GM12878 (cell line): ENCODE measurements at regions not wholly inside any gene's neighbourhood (a gene's known extent, or its start where the extent isn't known, plus 50 kb on each side); places are given as distances from the start of the nearest gene placed in this dataset.

Source experiments
- FOXK2 ChIP-seq: fragments of 450-650 bp; IDR thresholded peaks from 2 replicates; pipeline ENCODE4 v1.6.1; 2017; ENCODE audit warnings: mild to moderate bottlenecking, moderate library complexity
- IKZF2 ChIP-seq, 2 experiments: fragments of 450-650 bp; IDR thresholded peaks; 2 replicates each; pipeline ENCODE4 v1.6.1; 2017; ENCODE audit warnings: mild to moderate bottlenecking in 2 of 2, moderate library complexity in 2 of 2
- MXI1 ChIP-seq: fragments of 150-350 bp; IDR thresholded peaks from 2 replicates; pipeline ENCODE4 v1.6.1; 2011; ENCODE audit warnings: low read depth, mild to moderate bottlenecking, inconsistent platforms, low read length, improper control_type of control experiment
- PAX5 ChIP-seq: IDR thresholded peaks from 2 replicates; pipeline ENCODE4 v1.6.1; 2011; ENCODE audit warnings: low read depth, low read length, borderline replicate concordance
- SIN3A ChIP-seq: IDR thresholded peaks from 2 replicates; pipeline ENCODE4 v1.6.1; 2012; ENCODE audit warnings: low read depth, low read length, improper control_type of control experiment
- SMC3 ChIP-seq: IDR thresholded peaks from 2 replicates; pipeline ENCODE4 v1.6.1; 2011; ENCODE audit warnings: low read length, improper control_type of control experiment, borderline replicate concordance
- SRF ChIP-seq, 2 experiments: IDR thresholded peaks; 2 replicates each; pipeline ENCODE4 v1.6.1; 2011; ENCODE audit warnings: low read depth in 2 of 2, low read length in 2 of 2, mild to moderate bottlenecking in 1 of 2, moderate library complexity in 1 of 2
- ZNF274 ChIP-seq: IDR thresholded peaks from one replicate; pipeline ENCODE4 v1.8.0; 2011; ENCODE audit not compliant: insufficient read length, insufficient read depth
- TF ChIP-seq, protein P1 (sequence below), 3 experiments: IDR thresholded peaks in 2 of 3; conservative IDR thresholded peaks in 1 of 3; 2 replicates each; pipeline ENCODE4 v1.5.1; 2011; ENCODE audit warnings: low read depth in 3 of 3, low read length in 3 of 3, mild to moderate bottlenecking in 3 of 3, control low read depth in 2 of 3, moderate library complexity in 2 of 3, inconsistent platforms in 1 of 3, mixed read lengths in 1 of 3; ENCODE audit not compliant: control insufficient read depth in 2 of 3, insufficient read depth in 1 of 3; ENCODE audit errors: extremely low read depth in 1 of 3
- TF ChIP-seq, protein P2 (sequence below): IDR thresholded peaks from 2 replicates; pipeline ENCODE4 v1.6.1; 2011; ENCODE audit warnings: low read depth, low read length, improper control_type of control experiment, borderline replicate concordance

DNA sequence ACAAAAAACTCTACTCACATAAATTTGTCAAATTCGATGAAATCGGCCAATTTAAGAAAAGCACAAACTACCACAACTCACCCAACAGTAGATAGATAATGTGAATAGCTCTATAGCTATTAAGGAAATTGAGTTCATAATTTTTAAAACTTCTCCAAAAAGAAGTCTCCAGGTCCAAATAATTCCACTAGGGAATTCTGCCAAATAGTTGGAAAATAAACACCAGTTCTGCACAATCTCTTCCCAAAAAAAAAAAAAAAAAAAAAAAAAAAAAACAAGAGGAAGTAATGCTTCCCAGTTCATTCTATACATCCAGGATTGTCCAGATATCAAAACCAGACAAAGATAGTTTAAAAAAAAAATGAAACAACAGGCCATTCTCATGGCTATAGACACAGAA lies 164.2 kb downstream of the POLR2M start:
- TF ChIP-seq IKZF2 (IDR thresholded peaks at IDR 0.05) (no peak), FOXK2 (no peak), SRF (IDR thresholded peaks at IDR 0.05; ENCODE audit: low read depth in 2 of 2, low read length in 2 of 2) (no peak), ZNF274 (no peak), SMC3 (no peak), PAX5 (no peak), SIN3A (no peak), MXI1 (no peak)
- TF ChIP-seq, protein P1, sequence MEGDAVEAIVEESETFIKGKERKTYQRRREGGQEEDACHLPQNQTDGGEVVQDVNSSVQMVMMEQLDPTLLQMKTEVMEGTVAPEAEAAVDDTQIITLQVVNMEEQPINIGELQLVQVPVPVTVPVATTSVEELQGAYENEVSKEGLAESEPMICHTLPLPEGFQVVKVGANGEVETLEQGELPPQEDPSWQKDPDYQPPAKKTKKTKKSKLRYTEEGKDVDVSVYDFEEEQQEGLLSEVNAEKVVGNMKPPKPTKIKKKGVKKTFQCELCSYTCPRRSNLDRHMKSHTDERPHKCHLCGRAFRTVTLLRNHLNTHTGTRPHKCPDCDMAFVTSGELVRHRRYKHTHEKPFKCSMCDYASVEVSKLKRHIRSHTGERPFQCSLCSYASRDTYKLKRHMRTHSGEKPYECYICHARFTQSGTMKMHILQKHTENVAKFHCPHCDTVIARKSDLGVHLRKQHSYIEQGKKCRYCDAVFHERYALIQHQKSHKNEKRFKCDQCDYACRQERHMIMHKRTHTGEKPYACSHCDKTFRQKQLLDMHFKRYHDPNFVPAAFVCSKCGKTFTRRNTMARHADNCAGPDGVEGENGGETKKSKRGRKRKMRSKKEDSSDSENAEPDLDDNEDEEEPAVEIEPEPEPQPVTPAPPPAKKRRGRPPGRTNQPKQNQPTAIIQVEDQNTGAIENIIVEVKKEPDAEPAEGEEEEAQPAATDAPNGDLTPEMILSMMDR (IDR thresholded peaks at IDR 0.05 in 2 of 3, conservative IDR thresholded peaks at IDR 0.05 in 1 of 3; ENCODE audit: control insufficient read depth in 2 of 3, extremely low read depth in 1 of 3, insufficient read depth in 1 of 3, low read depth in 3 of 3, low read length in 3 of 3): no peak
- TF ChIP-seq, protein P2, sequence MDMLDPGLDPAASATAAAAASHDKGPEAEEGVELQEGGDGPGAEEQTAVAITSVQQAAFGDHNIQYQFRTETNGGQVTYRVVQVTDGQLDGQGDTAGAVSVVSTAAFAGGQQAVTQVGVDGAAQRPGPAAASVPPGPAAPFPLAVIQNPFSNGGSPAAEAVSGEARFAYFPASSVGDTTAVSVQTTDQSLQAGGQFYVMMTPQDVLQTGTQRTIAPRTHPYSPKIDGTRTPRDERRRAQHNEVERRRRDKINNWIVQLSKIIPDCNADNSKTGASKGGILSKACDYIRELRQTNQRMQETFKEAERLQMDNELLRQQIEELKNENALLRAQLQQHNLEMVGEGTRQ: no peak
